AG04449 (cell line): ENCODE measurements at regions not wholly inside any gene's neighbourhood (a gene's known extent, or its start where the extent isn't known, plus 50 kb on each side); places are given as distances from the start of the nearest gene placed in this dataset.

Experiments
- CTCF ChIA-PET: fragments of 350-600 bp; formaldehyde crosslinking; extraction: SDS; loops from one replicate; lab custom pipeline; 2021; ENCODE audit warnings: antibody characterized with exemption; lab: Yijun Ruan, JAX
- POLR2A ChIA-PET: fragments of 400-600, 350-600 bp; formaldehyde crosslinking; extraction: SDS; loops from one replicate; lab custom pipeline; 2020; ENCODE audit warnings: antibody characterized with exemption, inconsistent platforms; lab: Yijun Ruan, JAX
- DNase-seq: peaks from one replicate; pipeline ENCODE4 v3.0.0-alpha.2; 2010; ENCODE audit warnings: low read depth, low spot score
- H3K4me3 ChIP-seq: 2 replicates; pipeline ENCODE4 v1.5.1; 2011; ENCODE audit warnings: low read depth, mild to moderate bottlenecking, control low read depth, low read length
- CTCF ChIP-seq: IDR thresholded peaks from one replicate; pipeline ENCODE4 v1.5.1; 2011; ENCODE audit warnings: mild to moderate bottlenecking, moderate library complexity, low read length, control low read depth, inconsistent platforms; ENCODE audit not compliant: insufficient read depth; ENCODE audit errors: missing control alignments

GRCh38 chr2:12666445-12666844 lies 50.3 kb upstream of the TRIB2 start:
- no peak for TF ChIP-seq CTCF
- CTCF ChIA-PET: interaction anchor here (1.5 kb wide), 1 partner anchor 9 kb away, joined by 3 read pairs; no protein-coding TSS in a partner anchor
- POLR2A ChIA-PET: no interaction called here
- H3K4me3 ChIP-seq: no peak overlapping the region
- no peak for DNase-seq
